ENCODE measurements at regions not wholly inside any gene's neighbourhood (a gene's known extent, or its start where the extent isn't known, plus 50 kb on each side); places are given as distances from the start of the nearest gene placed in this dataset.

DNA sequence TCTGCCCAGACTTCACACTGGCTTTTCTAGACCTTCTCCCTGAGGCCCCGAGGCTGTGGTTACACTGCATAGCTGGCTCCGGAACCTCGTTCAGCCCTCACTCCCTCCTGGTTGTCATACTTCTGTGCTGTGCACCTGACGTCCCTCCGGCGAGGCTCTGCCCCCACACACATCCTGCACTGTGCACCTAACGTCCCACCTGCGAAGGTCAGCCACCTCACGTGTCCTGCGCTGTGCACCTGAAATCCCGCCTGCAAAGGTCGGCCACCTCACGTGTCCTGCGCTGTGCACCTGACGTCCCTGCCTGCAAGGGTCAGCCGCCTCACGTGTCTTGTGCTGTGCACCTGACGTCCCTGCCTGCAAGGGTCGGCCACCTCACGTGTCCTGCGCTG, 111.0 kb upstream of the FRMD1 start:
- TF ChIP-seq, protein P1, sequence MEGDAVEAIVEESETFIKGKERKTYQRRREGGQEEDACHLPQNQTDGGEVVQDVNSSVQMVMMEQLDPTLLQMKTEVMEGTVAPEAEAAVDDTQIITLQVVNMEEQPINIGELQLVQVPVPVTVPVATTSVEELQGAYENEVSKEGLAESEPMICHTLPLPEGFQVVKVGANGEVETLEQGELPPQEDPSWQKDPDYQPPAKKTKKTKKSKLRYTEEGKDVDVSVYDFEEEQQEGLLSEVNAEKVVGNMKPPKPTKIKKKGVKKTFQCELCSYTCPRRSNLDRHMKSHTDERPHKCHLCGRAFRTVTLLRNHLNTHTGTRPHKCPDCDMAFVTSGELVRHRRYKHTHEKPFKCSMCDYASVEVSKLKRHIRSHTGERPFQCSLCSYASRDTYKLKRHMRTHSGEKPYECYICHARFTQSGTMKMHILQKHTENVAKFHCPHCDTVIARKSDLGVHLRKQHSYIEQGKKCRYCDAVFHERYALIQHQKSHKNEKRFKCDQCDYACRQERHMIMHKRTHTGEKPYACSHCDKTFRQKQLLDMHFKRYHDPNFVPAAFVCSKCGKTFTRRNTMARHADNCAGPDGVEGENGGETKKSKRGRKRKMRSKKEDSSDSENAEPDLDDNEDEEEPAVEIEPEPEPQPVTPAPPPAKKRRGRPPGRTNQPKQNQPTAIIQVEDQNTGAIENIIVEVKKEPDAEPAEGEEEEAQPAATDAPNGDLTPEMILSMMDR (IDR thresholded peaks at IDR 0.05) = no peak
- TF ChIP-seq POLR2A (IDR thresholded peaks at IDR 0.05) = no peak

Data from lower leg skin (tissue), 3 donors.